GM19372 (cell line): ENCODE measurements at regions not wholly inside any gene's neighbourhood (a gene's known extent, or its start where the extent isn't known, plus 50 kb on each side); places are given as distances from the start of the nearest gene placed in this dataset.

Experiments used
- ATAC-seq: cut with Tn5 transposase; IDR thresholded peaks from one replicate; pipeline ENCODE4 v1.9.1; 2021; ENCODE audit warnings: mild to moderate bottlenecking, low read depth, moderate library complexity; ENCODE audit not compliant: unreplicated experiment

GRCh38 chr18:25962919-25963318 lies 127.5 kb downstream of the SS18 start:
- no peak for ATAC-seq

GRCh38 chr18:25962176-25962575 lies 128.2 kb downstream of the SS18 start:
- peak; percentile 59 for ATAC-seq

GRCh38 chr18:25957017-25957416 lies 133.4 kb downstream of the SS18 start:
- ATAC-seq, result no peak

GRCh38 chr18:25953111-25953510 lies 137.3 kb downstream of the SS18 start:
- ATAC-seq, result no peak

GRCh38 chr18:25950321-25950720 lies 140.1 kb downstream of the SS18 start:
- no peak for ATAC-seq

- ATAC-seq, result no peak
These were observed 143.9 kb downstream of the SS18 start for GRCh38 chr18:25946540-25946939.

GRCh38 chr18:25935356-25935755 lies 155.1 kb downstream of the SS18 start:
- ATAC-seq, result no peak

- ATAC-seq, result no peak
These were observed 159.3 kb downstream of the SS18 start for GRCh38 chr18:25931126-25931525.

GRCh38 chr18:25929787-25930186 lies 160.6 kb downstream of the SS18 start:
- no peak for ATAC-seq

- ATAC-seq, result no peak
These were observed 162.6 kb downstream of the SS18 start for GRCh38 chr18:25927830-25928229.

- ATAC-seq, result no peak
These were observed 167.2 kb downstream of the SS18 start for GRCh38 chr18:25923193-25923592.

GRCh38 chr18:25921677-25922421 lies 168.6 kb downstream of the SS18 start:
- ATAC-seq, result peak; percentile 83

GRCh38 chr18:25915907-25916306 lies 174.5 kb downstream of the SS18 start:
- no peak for ATAC-seq

GRCh38 chr18:25898965-25899364 lies 191.4 kb downstream of the SS18 start:
- ATAC-seq, result no peak

- ATAC-seq, result no peak
These were observed 193.5 kb downstream of the SS18 start for GRCh38 chr18:25896956-25897355.

- peak; percentile 76 for ATAC-seq
These were observed 194.1 kb downstream of the SS18 start for GRCh38 chr18:25896178-25896780.

- no peak for ATAC-seq
These were observed 194.9 kb downstream of the SS18 start for GRCh38 chr18:25895518-25895917.

GRCh38 chr18:25886283-25886682 lies 204.1 kb downstream of the SS18 start:
- ATAC-seq, result no peak

GRCh38 chr18:25883091-25883490 lies 207.3 kb downstream of the SS18 start:
- ATAC-seq, result no peak

GRCh38 chr18:25881149-25881548 lies 209.3 kb downstream of the SS18 start:
- ATAC-seq, result no peak

GRCh38 chr18:25880441-25880840 lies 210.0 kb downstream of the SS18 start:
- no peak for ATAC-seq

- ATAC-seq, result no peak
These were observed 214.0 kb downstream of the SS18 start for GRCh38 chr18:25876330-25876948.
